GM18870 (cell line): ENCODE measurements at regions not wholly inside any gene's neighbourhood (a gene's known extent, or its start where the extent isn't known, plus 50 kb on each side); places are given as distances from the start of the nearest gene placed in this dataset.

Experiments used
- ATAC-seq: cut with Tn5 transposase; IDR thresholded peaks from one replicate; pipeline ENCODE4 v1.9.1; 2021; ENCODE audit warnings: moderate library complexity; ENCODE audit not compliant: unreplicated experiment

GRCh38 chr15:100703032-100703578 lies 100.7 kb downstream of the ASB7 start:
- peak; percentile 99 for ATAC-seq

DNA sequence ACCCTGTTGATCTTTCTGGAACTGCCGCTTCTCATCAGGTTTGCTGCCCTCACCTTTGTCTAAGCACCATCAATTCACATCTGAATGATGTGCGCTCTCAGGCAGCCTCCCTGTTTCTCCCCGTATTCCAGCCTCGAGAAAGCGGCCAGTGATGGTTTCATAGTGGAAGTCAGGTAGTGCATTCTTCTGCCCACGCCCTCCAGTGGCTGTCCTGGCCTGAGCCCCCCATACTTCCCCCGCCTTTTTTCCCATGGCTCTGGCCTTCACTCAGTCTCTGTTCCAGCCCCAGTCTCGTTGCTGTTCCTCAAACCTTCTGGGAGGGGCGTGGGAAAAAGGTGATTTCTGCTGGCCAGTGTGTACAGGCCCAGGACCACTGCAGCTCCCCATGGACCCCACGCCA lies 101.3 kb downstream of the ASB7 start:
- ATAC-seq: no peak

DNA sequence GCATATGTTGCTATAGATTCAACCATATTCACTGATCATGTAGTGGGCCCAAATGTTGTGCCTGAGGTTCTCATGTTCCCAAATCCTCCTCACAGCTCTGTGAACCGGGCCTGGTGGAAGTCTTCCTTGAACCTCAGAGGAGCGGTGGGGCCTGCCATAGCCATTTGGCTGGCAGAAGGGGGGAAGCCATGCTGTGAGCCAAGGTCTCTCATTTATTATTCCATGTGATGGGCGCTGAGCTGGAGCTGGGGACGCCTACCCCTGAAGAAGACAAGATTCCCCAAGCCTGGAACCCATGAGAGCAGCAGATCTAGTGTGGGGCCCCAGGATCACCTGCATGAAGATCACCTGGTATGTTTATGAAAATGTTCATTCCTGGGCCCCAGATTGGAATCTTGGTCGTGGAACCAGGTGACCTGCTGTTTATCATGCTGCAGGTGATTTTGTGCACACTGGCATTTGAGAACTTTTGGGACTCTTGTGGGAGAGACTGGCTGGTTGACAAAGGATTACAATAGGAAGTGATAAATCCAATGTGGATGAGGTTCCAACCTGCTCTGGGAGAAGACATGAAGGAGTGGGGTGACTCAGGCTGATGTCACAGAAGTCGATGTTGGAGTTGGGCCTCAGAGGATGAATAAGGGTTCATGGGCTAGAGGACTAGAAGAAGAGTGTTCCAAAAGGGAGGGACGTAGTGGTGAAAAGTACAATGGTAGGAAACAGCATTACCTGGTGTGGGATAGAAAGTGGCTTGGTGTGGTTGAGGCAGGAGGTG lies 102.1 kb downstream of the ASB7 start:
- ATAC-seq: no peak

GRCh38 chr15:100705065-100705464 lies 102.7 kb downstream of the ASB7 start:
- no peak for ATAC-seq

DNA sequence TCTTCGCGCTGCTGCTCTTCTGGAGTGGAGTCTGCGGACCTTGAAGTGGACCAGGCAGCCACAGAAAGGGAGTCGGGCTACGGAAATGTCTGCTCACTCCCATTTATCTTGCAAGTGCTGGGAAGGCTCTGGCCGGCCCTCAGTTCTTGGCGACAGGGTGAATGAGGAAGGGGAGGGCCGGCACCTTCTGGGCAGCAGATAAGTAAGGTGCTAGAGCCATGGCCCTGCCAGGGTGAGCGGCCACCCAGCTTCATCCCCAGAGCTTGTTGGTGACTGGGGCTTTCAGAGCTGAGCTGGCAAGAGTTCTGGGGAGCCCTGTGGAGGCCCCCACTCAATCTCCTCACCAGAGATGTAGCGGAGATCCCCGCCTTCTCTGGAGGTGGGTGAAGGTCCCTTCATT lies 103.5 kb downstream of the ASB7 start:
- no peak for ATAC-seq

- no peak for ATAC-seq
Measured at GRCh38 chr15:100707229-100707628, 104.8 kb downstream of the ASB7 start.

DNA sequence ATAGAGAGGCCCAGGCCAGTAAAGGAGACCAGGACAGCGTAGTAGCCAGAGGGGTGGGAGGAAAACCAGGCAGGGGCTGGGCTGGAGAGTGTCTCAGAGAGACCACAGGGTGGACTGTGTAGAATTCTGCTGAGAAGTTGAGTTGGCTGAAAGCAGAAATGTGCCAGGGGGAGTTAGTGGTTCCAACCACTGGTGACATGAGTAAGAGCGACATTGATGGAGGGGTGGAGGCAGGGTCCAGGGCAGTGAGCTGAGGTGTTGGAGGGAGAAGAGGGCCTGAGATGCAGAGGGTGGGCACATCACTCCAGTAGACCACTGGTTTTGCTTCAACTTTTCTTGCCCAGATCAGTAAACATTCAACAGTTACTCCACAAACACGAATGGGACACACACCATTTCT lies 106.5 kb downstream of the ASB7 start:
- no peak for ATAC-seq

DNA sequence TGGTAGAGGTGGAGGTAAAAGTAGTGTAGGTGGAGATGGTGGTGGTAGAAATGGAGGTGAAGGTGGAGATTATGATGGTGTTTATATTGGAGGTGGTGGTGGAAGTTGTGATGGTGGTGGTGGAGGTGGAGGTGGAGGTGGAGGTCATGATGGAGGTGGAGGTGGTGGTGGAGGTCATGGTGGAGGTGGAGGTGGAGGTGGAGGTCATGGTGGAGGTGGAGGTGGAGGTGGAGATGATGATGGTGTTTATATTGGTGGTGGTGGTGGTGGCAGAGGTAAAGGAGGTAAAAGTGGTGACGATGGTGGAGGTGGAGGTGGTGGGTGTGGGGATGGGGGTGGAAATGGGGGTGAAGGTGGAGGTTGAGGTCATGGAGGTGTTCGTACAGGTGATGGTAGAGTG lies 107.8 kb downstream of the ASB7 start:
- ATAC-seq: no peak

GRCh38 chr15:100710744-100711515 lies 108.5 kb downstream of the ASB7 start:
- ATAC-seq: no peak

- ATAC-seq: no peak
Measured at GRCh38 chr15:100711516-100712021, 109.2 kb downstream of the ASB7 start.

- no peak for ATAC-seq
Measured at GRCh38 chr15:100712226-100712625, 109.8 kb downstream of the ASB7 start.

- no peak for ATAC-seq
Measured at GRCh38 chr15:100713163-100713867, 110.9 kb downstream of the ASB7 start.

GRCh38 chr15:100714034-100714748 lies 111.8 kb downstream of the ASB7 start:
- no peak for ATAC-seq

- no peak for ATAC-seq
Measured at GRCh38 chr15:100714749-100715342, 112.5 kb downstream of the ASB7 start.

- ATAC-seq: no peak
Measured at GRCh38 chr15:100715571-100716455, 113.4 kb downstream of the ASB7 start.

- no peak for ATAC-seq
Measured at GRCh38 chr15:100716456-100717085, 114.2 kb downstream of the ASB7 start.

GRCh38 chr15:100717596-100717995 lies 115.2 kb downstream of the ASB7 start:
- ATAC-seq: no peak

GRCh38 chr15:100718075-100718980 lies 115.9 kb downstream of the ASB7 start:
- ATAC-seq: no peak
